PC-3 (cell line): ENCODE measurements at regions not wholly inside any gene's neighbourhood (a gene's known extent, or its start where the extent isn't known, plus 50 kb on each side); places are given as distances from the start of the nearest gene placed in this dataset.

Source experiments
- ATAC-seq: fragments of 200-7000 bp; cut with Tn5 transposase; 2 replicates; pipeline ENCODE4 v1.9.1; 2020; ENCODE audit warnings: mild to moderate bottlenecking, moderate library complexity
- BruUV-seq: library from RNA; stranded (reverse); fragments of 400-500 nt; replicated peaks from 2 replicates; lab custom pipeline; 2021; lab: Mats Ljungman, UMichigan
- CTCF ChIA-PET: fragments of 300-600 bp; sonication (Branson Sonifier 250); formaldehyde crosslinking; loops from one replicate; lab custom pipeline; 2022; ENCODE audit warnings: antibody characterized with exemption; lab: Charles Lee
- POLR2A ChIA-PET: fragments of 300-600 bp; sonication (Branson Sonifier 250); formaldehyde crosslinking; loops from one replicate; lab custom pipeline; 2022; ENCODE audit warnings: antibody characterized with exemption; ENCODE audit not compliant: unreplicated experiment; lab: Charles Lee
- DNase-seq: peaks from one replicate; pipeline ENCODE4 v3.0.0-alpha.2; 2015
- H2AFZ ChIP-seq: fragments of 300-600 bp; sonication (generic); 2 replicates; pipeline ENCODE4 v1.6.0; 2016; ENCODE audit warnings: antibody characterized with exemption, low read length
- H3F3A ChIP-seq: fragments of 300-600 bp; sonication (generic); one replicate; pipeline ENCODE4 v1.6.0; 2017; ENCODE audit warnings: antibody characterized with exemption, low read length, control low read depth, mild to moderate bottlenecking; ENCODE audit not compliant: unreplicated experiment
- H3K27ac ChIP-seq: fragments of 300-600 bp; sonication (generic); 2 replicates; pipeline ENCODE4 v1.5.1; 2016; ENCODE audit warnings: mild to moderate bottlenecking, low read length
- H3K27me3 ChIP-seq: fragments of 300-600 bp; sonication (generic); 2 replicates; pipeline ENCODE4 v1.6.1; 2016; ENCODE audit warnings: low read length, mixed read lengths
- H3K36me3 ChIP-seq: fragments of 300-600 bp; sonication (generic); 2 replicates; pipeline ENCODE4 v1.6.1; 2016; ENCODE audit warnings: low read depth, mixed run types, low read length, mixed read lengths
- H3K4me1 ChIP-seq: fragments of 300-600 bp; sonication (generic); 2 replicates; pipeline ENCODE4 v1.5.1; 2016; ENCODE audit warnings: low read length; ENCODE audit not compliant: insufficient read depth
- H3K4me2 ChIP-seq: fragments of 300-600 bp; sonication (generic); 2 replicates; pipeline ENCODE4 v1.6.0; 2016; ENCODE audit warnings: low read length
- H3K4me3 ChIP-seq: fragments of 300-600 bp; sonication (generic); 2 replicates; pipeline ENCODE4 v1.5.1; 2016; ENCODE audit warnings: mild to moderate bottlenecking, low read length, mixed read lengths
- H3K79me2 ChIP-seq: fragments of 300-600 bp; sonication (generic); 2 replicates; pipeline ENCODE4 v1.6.1; 2017; ENCODE audit warnings: low read length, mixed read lengths
- H3K9ac ChIP-seq: fragments of 300-600 bp; sonication (generic); 2 replicates; pipeline ENCODE4 v1.6.0; 2016; ENCODE audit warnings: mild to moderate bottlenecking, low read length
- H3K9me2 ChIP-seq: fragments of 300-600 bp; sonication (generic); replicated peaks from 2 replicates; pipeline ENCODE4 v1.6.1; 2016; ENCODE audit warnings: mixed run types, low read length, mixed read lengths
- H3K9me3 ChIP-seq: fragments of 300-600 bp; sonication (generic); 2 replicates; pipeline ENCODE4 v1.6.1; 2016; ENCODE audit warnings: low read length, mixed read lengths
- H4K20me1 ChIP-seq: fragments of 300-600 bp; sonication (generic); 2 replicates; pipeline ENCODE4 v1.6.1; 2016; ENCODE audit warnings: low read length, mixed read lengths
- EZH2 ChIP-seq: fragments of 300-600 bp; sonication (generic); IDR thresholded peaks from one replicate; pipeline ENCODE4 v1.6.1; 2017; ENCODE audit warnings: antibody characterized with exemption, mild to moderate bottlenecking, low read length; ENCODE audit not compliant: unreplicated experiment
- EZH2phosphoT487 ChIP-seq: fragments of 300-600 bp; sonication (generic); IDR thresholded peaks from 2 replicates; pipeline ENCODE4 v1.6.1; 2018; ENCODE audit warnings: mild to moderate bottlenecking, antibody characterized with exemption, low read length, borderline replicate concordance
- intact Hi-C: fragments of 100-400 bp; cut with micrococcal nuclease; formaldehyde crosslinking; loops from 2 replicates; pipeline ENCODE4 v1.9.0; 2023
- TF ChIP-seq, protein P1 (sequence below): fragments of 300-600 bp; sonication (generic); conservative IDR thresholded peaks from 2 replicates; pipeline ENCODE4 v1.5.1; 2017; ENCODE audit warnings: antibody characterized with exemption, low read depth, mild to moderate bottlenecking, low read length

GRCh38 chr5:109917154-109917546 lies 227.4 kb downstream of the MAN2A1 start:
- Histone ChIP-seq H3K79me2 (no peaks in the 10 kb centered on the region), H4K20me1 (no peaks in the 10 kb centered on the region), H3K27me3 (no peaks in the 10 kb centered on the region), H3K27ac (no peak overlapping the region), H3K4me3 (no peak overlapping the region), H3K4me2 (no peak overlapping the region), H3K9me2 (no peaks in the 10 kb centered on the region), H2AFZ (no peak overlapping the region), H3K9ac (no peak overlapping the region), H3K36me3 (no peaks in the 10 kb centered on the region), H3K9me3 (no peaks in the 10 kb centered on the region), H3K4me1 (no peaks in the 10 kb centered on the region), H3F3A (no peaks in the 10 kb centered on the region)
- POLR2A ChIA-PET = no interaction called here
- CTCF ChIA-PET = no interaction called here
- no TSS peak for BruUV-seq
- TF ChIP-seq, protein P1, sequence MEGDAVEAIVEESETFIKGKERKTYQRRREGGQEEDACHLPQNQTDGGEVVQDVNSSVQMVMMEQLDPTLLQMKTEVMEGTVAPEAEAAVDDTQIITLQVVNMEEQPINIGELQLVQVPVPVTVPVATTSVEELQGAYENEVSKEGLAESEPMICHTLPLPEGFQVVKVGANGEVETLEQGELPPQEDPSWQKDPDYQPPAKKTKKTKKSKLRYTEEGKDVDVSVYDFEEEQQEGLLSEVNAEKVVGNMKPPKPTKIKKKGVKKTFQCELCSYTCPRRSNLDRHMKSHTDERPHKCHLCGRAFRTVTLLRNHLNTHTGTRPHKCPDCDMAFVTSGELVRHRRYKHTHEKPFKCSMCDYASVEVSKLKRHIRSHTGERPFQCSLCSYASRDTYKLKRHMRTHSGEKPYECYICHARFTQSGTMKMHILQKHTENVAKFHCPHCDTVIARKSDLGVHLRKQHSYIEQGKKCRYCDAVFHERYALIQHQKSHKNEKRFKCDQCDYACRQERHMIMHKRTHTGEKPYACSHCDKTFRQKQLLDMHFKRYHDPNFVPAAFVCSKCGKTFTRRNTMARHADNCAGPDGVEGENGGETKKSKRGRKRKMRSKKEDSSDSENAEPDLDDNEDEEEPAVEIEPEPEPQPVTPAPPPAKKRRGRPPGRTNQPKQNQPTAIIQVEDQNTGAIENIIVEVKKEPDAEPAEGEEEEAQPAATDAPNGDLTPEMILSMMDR = no peak
- TF ChIP-seq EZH2 (no peak), EZH2phosphoT487 (no peak)
- no peak for ATAC-seq
- intact Hi-C loops = no loop called here
- DNase-seq = no peak

DNA sequence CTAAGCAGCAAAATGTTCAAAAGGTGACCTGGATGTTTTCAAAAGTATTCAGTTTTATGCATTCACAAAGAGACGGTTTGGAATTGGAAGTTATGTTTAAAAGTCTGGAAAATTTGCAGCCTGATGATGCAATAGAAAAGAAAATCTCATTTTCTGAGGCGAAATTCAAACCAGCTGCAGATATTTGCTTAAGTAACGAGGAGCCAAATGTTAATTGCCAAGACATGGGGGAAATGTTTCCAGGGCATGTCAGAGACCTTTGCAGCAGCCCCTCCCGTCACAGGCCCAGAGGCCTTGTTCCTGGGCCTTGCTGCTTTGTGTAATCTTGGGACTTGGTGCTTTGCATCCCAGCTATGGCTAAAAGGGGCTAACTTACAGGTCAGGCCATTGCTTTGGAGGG lies 228.2 kb downstream of the MAN2A1 start:
- Histone ChIP-seq H3K27me3 (no peaks in the 10 kb centered on the region), H3K9me2 (no peaks in the 10 kb centered on the region), H2AFZ (no peak overlapping the region), H3K9ac (no peak overlapping the region), H3K36me3 (no peaks in the 10 kb centered on the region), H3K4me3 (no peak overlapping the region), H3K9me3 (no peaks in the 10 kb centered on the region), H4K20me1 (no peaks in the 10 kb centered on the region), H3K79me2 (no peaks in the 10 kb centered on the region), H3K4me2 (no peak overlapping the region), H3F3A (no peaks in the 10 kb centered on the region), H3K4me1 (no peaks in the 10 kb centered on the region), H3K27ac (no peak overlapping the region)
- DNase-seq (no peak), ATAC-seq (no peak)
- no peak for TF ChIP-seq EZH2phosphoT487
- TF ChIP-seq, protein P1 = no peak
- no peak for TF ChIP-seq EZH2
- intact Hi-C loops = no loop called here
- CTCF ChIA-PET = no interaction called here
- BruUV-seq = no TSS peak
- POLR2A ChIA-PET = no interaction called here

- no peaks in the 10 kb centered on the region for H3K9me3 ChIP-seq
- H3K79me2 ChIP-seq = no peaks in the 10 kb centered on the region
- TF ChIP-seq, protein P1 = no peak
- no peak for TF ChIP-seq EZH2
- TF ChIP-seq EZH2phosphoT487 = no peak
- no peak overlapping the region for H2AFZ ChIP-seq
- DNase-seq (no peak), ATAC-seq (no peak)
- H4K20me1 ChIP-seq = no peaks in the 10 kb centered on the region
- H3K36me3 ChIP-seq = no peaks in the 10 kb centered on the region
- intact Hi-C loops = no loop called here
- ChIA-PET POLR2A (no interaction called here), CTCF (no interaction called here)
- no TSS peak for BruUV-seq
- H3K27ac ChIP-seq = no peak overlapping the region
- H3K4me3 ChIP-seq = no peak overlapping the region
- no peaks in the 10 kb centered on the region for H3K9me2 ChIP-seq
- H3K4me2 ChIP-seq = no peak overlapping the region
- H3K27me3 ChIP-seq = no peaks in the 10 kb centered on the region
- H3K9ac ChIP-seq = no peak overlapping the region
- no peaks in the 10 kb centered on the region for H3F3A ChIP-seq
- no peaks in the 10 kb centered on the region for H3K4me1 ChIP-seq
Observed at GRCh38 chr5:109920736-109921135, 231.0 kb downstream of the MAN2A1 start.
